OCI-LY3 (cell line): ENCODE measurements at regions not wholly inside any gene's neighbourhood (a gene's known extent, or its start where the extent isn't known, plus 50 kb on each side); places are given as distances from the start of the nearest gene placed in this dataset.

Experiments
- EZH2phosphoT487 ChIP-seq: fragments of 200-600 bp; shearing (Covaris generic); IDR thresholded peaks from 2 replicates; pipeline ENCODE4 v1.6.1; 2018; ENCODE audit warnings: antibody characterized with exemption, mixed run types, low read depth
- TF ChIP-seq, protein P1 (sequence below): fragments of 200-600, 300-600 bp; sonication (generic); IDR thresholded peaks from 2 replicates; pipeline ENCODE4 v1.5.1; 2014; ENCODE audit warnings: antibody characterized with exemption, low read length, low read depth

- TF ChIP-seq, protein P1, sequence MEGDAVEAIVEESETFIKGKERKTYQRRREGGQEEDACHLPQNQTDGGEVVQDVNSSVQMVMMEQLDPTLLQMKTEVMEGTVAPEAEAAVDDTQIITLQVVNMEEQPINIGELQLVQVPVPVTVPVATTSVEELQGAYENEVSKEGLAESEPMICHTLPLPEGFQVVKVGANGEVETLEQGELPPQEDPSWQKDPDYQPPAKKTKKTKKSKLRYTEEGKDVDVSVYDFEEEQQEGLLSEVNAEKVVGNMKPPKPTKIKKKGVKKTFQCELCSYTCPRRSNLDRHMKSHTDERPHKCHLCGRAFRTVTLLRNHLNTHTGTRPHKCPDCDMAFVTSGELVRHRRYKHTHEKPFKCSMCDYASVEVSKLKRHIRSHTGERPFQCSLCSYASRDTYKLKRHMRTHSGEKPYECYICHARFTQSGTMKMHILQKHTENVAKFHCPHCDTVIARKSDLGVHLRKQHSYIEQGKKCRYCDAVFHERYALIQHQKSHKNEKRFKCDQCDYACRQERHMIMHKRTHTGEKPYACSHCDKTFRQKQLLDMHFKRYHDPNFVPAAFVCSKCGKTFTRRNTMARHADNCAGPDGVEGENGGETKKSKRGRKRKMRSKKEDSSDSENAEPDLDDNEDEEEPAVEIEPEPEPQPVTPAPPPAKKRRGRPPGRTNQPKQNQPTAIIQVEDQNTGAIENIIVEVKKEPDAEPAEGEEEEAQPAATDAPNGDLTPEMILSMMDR = no peak
- no peak for TF ChIP-seq EZH2phosphoT487
Measured at GRCh38 chr5:120084543-120084870, 379.6 kb upstream of the PRR16 start.
